ENCODE measurements at regions not wholly inside any gene's neighbourhood (a gene's known extent, or its start where the extent isn't known, plus 50 kb on each side); places are given as distances from the start of the nearest gene placed in this dataset.
"Not testable (repeated sequence)": the region's sequence is repeated elsewhere in the genome, so short reads cannot be mapped to it uniquely, and the experiment has no call there.

DNA sequence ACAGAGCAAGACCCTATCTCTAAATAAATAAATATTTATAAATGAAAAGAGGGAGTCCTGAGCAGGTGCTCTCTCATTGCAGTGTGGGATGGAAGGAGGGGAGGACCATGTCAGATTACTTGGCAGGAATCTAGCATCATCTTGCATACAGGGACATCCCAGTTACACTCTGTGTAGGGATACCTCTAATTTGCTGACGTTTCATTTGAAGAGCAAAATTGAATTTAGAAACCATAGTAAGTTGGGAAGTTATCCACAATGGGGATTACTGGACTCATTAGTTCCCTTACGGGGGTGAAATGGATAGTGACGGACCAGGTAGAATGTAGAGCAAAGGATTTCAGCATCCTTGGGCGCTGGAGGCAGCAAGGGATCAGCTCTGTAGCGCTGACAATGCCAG is 52.1 kb downstream of the ARHGEF18 start:
- DNase-seq = no peak

DNA sequence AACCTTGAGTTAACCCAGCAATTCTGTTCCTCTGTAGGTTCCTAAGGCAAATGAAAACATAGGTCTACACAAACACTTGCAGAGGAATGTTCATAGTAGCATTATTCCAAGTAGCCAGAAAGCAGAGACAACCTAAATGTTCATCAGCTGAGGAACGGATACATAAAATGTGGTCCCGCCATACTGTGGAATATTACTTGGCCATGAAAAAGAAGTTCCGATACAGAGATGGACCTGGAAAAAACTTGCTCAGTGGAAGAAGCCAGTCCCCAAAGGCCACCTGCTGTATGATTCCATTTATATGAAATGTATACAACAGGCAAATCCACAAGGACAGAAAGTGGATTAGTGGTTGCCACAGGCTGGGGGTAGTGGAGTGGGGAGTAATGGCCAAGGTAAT is 53.0 kb downstream of the ARHGEF18 start:
- no peak for DNase-seq

DNA sequence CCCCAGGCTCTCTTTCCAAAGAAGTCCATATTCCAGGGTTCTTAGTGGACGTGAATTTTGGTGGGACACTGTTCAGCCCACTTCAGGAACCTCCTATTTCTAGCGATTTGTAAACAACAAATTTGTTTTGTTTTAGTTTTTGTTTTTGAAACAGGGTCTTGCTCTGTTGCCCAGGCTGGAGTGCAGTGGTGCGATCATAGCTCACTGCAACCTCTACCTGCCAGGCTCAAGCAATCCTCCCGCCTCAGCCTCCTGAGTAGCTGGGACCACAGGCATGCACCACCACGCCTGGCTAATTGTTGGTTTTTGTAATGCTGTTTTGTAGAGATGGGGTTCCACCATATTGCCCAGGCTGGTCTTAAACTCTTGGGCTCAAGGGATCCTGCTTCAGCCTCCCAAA is 56.7 kb downstream of the ARHGEF18 start:
- DNase-seq = not testable (repeated sequence)

DNA sequence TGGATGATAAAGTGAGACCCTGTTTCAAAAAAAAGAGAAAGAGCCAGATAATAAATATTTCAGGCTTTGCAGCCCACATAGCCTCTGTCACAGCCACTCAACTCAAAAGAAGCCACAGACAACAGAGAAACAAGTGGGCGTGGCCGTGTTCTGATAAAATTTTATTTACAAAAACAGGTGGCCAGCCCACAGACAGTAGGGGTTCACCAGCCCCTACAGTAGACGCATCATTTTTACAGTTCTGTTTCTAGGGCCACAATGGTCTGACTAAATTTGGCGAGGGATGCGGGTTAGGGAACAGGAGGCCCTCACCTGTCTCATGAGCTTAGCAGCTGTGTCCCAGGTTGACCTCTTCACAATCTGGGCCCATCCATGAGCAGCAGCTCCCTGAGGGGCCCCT is 59.5 kb downstream of the ARHGEF18 start:
- DNase-seq = no peak

DNA sequence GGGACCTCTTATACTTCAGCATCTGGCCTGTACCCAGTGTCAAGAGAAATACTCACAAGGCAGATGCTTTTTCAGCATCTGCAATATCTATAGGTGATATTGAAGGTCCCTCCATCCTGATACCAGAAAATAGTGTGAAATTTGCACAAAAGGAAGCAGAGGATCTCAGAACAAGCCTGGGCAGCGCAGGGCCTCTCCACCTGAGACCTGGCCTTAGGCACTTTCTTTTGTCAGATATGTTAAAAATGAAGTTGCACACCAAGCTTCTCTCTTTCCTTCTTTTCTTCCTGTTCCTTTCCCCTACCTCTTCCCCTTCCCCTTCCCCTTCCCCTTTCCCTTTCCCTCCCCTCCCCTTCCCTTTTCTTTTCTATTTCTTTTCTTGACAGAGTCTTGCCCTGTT is 62.2 kb downstream of the ARHGEF18 start:
- no peak for DNase-seq

DNA sequence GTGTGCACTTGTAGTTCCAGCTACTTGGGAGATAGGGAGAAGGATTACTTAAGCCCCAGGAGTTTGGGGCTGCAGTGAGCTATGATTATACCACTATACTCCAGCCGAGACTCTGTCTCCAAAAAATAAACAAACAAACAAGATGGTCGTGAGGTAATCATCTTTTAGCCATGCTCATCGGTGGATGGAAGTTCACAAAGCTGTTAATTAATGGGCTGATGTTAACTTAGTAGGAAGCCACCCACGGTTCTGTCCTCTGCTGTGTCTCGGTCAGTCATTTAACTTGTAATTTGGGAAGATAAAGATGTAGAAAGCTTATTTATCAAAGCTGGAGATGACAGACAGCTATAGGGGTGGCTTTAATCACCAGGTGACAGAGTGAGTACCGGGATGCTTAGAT is 64.9 kb downstream of the ARHGEF18 start:
- DNase-seq = no peak

DNA sequence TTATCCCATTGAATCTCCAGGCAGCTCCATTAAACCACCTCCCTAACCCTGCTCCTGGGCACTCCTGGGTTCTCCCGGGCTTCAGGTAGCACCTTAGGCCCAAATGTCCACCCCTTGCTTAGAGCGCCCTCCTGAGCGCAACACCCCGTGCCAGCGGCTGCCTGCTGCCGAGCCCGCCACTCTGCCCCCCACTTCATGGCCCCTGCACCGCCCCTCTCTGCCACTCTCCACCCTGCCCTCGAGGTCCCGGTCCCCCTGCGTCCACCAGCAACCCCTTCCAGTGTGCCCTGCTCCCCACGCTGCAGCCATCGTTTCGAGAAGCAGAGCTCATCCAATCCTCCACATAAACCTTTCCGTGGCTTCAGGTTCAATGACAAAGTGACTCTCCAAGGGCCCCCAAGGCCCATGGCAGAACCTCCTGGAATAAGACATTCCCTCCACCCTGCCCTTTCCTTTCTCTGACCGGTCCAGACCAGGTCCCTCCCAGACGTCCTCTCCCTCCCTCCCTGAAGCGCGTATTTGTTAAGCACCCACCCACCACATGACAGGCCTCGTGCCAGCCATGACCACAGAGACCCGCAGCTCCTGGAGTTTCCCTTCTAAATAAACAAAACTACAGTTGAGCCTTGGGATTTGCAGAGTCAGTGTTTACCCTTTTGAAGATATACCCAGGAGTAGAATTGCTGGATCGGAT is 66.6 kb downstream of the ARHGEF18 start:
- DNase-seq = peak; percentile 46

DNA sequence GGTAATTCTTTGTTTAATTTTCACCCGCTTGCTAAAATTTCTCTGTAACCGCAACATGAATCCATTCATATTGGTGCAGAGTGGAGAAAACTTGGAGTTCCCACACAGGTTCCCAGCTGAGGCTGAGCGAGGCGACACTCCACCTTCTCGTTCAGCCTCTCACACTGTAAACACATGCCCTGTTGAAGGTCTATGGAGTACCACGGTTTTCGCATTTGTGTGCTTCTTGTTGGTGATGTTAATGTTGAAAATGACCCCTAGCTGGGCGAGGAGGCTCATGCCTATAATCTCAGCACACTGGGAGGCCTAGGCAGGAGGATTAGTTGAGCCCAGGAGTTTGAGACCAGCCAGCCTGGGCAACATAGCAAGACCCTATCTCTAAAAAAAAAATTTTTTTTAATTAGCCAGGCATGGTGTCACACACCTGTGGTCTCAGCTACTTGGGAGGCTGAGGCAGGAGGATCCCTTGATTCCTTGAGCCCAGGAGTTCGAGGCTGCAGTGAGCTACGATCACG is 67.2 kb downstream of the ARHGEF18 start:
- no peak for DNase-seq

DNA sequence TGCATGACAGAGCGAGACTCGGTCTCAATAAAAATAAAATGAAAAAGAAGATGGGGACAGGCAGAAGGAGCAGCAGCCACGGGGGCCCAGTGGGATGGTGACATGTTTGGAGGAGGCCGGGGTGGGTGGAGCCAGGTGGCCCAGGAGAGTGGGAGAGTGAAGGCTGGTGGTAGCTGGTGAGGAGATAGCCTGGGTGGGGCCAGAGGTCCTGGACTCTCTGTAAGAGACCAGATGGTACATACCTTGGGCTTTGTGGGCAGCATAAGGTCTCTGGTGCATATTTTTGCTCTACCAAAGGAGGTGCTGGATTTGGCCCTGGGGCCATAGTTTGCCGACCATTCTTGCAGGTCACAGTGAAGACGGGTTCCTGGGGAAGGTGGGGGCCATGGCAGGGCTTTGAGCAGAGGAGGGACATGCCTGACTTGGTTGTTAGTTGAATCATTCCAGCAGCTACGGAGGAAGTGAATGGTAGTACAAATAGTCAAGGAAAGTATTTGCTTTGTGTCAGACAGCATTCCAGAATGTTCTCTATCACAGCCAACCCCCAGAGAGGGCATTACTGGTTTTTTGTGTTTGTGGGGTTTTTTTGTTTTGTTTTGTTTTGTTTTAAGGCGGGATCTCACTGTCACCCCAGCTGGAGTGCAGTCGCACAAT is 69.1 kb downstream of the ARHGEF18 start:
- peak; percentile 49 for DNase-seq

DNA sequence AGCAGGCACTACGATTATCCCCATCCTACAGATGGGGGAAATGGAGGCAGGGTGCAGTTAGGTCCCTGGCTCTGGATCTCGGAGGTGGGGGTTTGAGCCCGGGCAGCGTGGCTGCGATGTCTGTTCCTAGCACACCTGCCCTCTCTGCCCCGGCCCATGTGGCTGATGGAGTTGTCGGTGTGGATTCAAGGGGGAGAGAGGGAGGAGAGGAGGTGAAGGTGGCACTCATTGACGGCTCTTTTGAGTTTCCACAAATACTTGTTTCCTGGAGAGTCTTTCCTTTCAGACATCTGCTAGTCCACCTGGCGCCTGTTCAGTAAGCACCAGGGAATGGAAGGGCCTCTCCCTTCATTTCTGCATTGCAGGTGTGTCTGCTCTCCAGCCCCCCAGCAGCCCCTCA is 69.9 kb downstream of the ARHGEF18 start:
- no peak for DNase-seq

DNA sequence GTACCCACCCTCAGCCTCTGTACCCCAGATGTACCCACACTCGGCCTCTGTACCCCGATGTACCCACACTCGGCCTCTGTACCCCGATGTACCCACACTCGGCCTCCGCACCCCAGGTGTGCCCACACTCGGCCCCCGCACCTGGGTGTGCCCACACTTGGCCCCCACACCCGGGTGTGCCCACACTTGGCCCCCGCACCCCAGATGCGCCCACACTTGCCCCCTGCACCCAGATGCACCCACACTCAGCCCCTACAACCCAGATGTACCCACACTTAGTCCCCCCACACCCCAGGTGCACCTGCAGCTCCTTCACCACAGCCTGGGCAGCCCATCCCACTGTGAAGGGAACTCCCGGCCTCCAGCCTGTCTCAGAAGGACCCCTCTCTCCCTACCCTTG is 69.7 kb downstream of the PEX11G start:
- no peak for DNase-seq

DNA sequence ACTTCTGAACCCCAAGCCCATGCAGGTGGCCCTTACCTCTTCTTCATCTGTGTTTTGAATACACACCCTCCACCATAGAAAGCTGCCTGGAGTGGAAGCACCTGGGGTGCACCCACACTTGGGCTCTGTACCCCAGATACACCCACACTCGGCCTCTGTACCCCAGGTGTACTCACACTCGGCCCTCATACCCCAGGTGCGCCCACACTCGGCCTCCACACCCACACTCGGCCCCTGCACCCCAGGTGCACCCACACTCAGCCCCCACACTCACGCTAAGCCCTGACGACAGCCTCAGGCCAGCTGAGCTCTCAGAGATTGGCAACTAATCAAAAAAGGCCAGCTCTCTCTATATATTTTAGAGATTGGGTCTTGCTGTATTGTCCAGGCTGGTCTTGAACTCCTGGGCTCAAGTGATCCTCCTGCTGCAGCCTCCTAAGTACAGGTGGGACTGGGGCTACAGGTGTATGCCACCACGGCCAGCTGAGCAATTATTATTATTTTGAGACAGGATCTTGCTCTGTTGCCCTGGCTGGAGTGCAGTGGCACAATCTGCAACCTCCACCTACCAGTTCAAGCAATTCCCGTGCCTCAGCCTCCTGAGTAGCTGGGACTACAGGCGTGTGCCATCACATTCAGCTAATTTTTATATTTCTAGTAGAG is 68.9 kb downstream of the PEX11G start:
- no peak for DNase-seq

DNA sequence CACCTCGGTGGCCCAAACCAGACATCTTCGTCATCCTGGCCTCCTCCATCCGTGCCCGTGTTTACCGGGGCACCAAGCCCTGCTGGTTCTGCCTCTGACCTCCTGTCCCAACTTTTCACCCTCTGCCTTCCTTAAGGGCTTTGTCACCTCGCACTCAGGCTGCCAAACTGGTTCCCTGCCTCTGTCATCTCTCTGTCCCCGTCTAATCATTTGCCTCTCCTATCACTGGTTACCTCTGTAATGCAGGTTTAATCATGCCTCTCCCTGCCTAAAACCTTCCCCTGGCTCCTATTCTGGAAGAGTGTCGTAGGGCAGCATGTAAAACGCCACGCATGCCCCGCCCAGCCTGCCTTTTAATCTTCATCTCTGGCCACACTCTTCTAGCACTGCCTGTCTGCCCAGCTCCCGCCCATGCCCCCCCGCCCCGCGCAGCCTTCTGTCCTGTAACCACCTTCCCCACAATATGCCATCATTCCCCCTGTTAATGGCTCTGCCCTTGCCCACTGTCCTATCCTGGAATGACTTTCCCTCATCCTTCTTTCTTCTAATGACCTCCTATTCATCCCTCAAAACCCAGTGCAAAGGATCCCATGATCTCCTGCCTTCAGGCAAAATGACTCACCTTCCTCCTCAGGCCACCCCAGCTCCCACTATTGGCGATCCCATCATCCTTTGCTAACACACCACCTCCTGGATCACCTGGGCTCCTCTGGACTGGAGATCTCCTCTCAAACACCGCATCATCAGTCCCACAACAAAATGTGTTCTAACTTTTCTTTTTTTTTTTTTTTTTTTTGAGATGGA is 66.7 kb downstream of the PEX11G start:
- no peak for DNase-seq
